Effector memory CD4-positive, alpha-beta T cell (primary cell): ENCODE measurements at regions not wholly inside any gene's neighbourhood (a gene's known extent, or its start where the extent isn't known, plus 50 kb on each side); places are given as distances from the start of the nearest gene placed in this dataset.

Source experiments
- DNase-seq, 3 donors: peaks; one replicate each; pipeline ENCODE4 v3.0.0-alpha.2; 2020
- H3K27ac ChIP-seq: 2 replicates; pipeline ENCODE4 v1.7.0; 2013; ENCODE audit warnings: mild to moderate bottlenecking, low read length, moderate library complexity; ENCODE audit not compliant: insufficient read depth, poor library complexity, severe bottlenecking
- H3K27me3 ChIP-seq: replicated peaks from 2 replicates; pipeline ENCODE4 v1.7.0; 2013; ENCODE audit warnings: mild to moderate bottlenecking, low read length; ENCODE audit not compliant: insufficient read depth, control insufficient read depth, poor library complexity, severe bottlenecking
- H3K36me3 ChIP-seq: 2 replicates; pipeline ENCODE4 v1.7.0; 2013; ENCODE audit warnings: mild to moderate bottlenecking, low read length, moderate library complexity; ENCODE audit not compliant: control insufficient read depth, insufficient read depth
- H3K4me1 ChIP-seq: 2 replicates; pipeline ENCODE4 v1.7.0; 2013; ENCODE audit warnings: low read length, mild to moderate bottlenecking; ENCODE audit not compliant: control insufficient read depth, insufficient read depth, poor library complexity, severe bottlenecking
- H3K4me3 ChIP-seq: 2 replicates; pipeline ENCODE4 v1.7.0; 2013; ENCODE audit warnings: low read length, low read depth, mild to moderate bottlenecking; ENCODE audit not compliant: insufficient read depth, poor library complexity, severe bottlenecking
- H3K9me3 ChIP-seq: 2 replicates; pipeline ENCODE4 v1.7.0; 2013; ENCODE audit warnings: mild to moderate bottlenecking, low read length, moderate library complexity; ENCODE audit not compliant: control insufficient read depth

DNA sequence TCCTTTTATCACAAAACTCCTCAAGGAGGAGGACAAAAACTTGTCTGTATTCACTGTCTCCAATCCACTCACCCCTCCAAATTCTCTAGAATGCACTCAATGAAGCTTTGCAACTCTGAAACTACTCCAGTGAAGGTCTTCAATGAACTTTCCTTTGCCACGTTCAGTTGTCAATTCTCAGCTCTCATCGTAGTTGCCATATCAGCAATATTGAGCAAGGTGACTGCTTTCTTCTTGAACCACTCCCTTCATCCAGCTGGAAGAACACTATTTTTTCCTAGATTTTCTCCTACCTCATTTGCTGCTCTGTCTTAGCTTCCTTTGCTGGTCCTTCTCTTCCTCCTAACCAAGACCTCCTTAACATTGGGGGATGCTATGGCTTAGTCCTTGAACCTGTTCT is 191.8 kb downstream of the KDR start:
- no peak for DNase-seq

GRCh38 chr4:54930226-54930625 is 195.2 kb downstream of the KDR start:
- Histone ChIP-seq H3K27me3 (no peaks in the 10 kb centered on the region), H3K4me3 (no peak overlapping the region), H3K27ac (no peak overlapping the region), H3K36me3 (no peaks in the 10 kb centered on the region), H3K9me3 (no peaks in the 10 kb centered on the region), H3K4me1 (no peaks in the 10 kb centered on the region)
- no peak for DNase-seq

More for the DNA sequence above, 191.8 kb downstream of the KDR start:
- H3K9me3 ChIP-seq: no peaks in the 10 kb centered on the region
- no peaks in the 10 kb centered on the region for H3K27me3 ChIP-seq
- no peaks in the 10 kb centered on the region for H3K4me1 ChIP-seq
- no peak overlapping the region for H3K27ac ChIP-seq
- no peak overlapping the region for H3K4me3 ChIP-seq
- no peaks in the 10 kb centered on the region for H3K36me3 ChIP-seq

GRCh38 chr4:54929459-54929858 is 195.9 kb downstream of the KDR start:
- no peak overlapping the region for H3K27ac ChIP-seq
- H3K36me3 ChIP-seq: no peaks in the 10 kb centered on the region
- H3K4me3 ChIP-seq: no peak overlapping the region
- H3K9me3 ChIP-seq: no peaks in the 10 kb centered on the region
- H3K27me3 ChIP-seq: no peaks in the 10 kb centered on the region
- no peaks in the 10 kb centered on the region for H3K4me1 ChIP-seq
- DNase-seq: no peak

- no peak overlapping the region for H3K4me3 ChIP-seq
- DNase-seq: no peak
- no peaks in the 10 kb centered on the region for H3K9me3 ChIP-seq
- no peak overlapping the region for H3K27ac ChIP-seq
- H3K4me1 ChIP-seq: no peaks in the 10 kb centered on the region
- H3K36me3 ChIP-seq: no peaks in the 10 kb centered on the region
- no peaks in the 10 kb centered on the region for H3K27me3 ChIP-seq
Observed at GRCh38 chr4:54924891-54925290, 200.5 kb downstream of the KDR start.

GRCh38 chr4:54915276-54915675 is 210.1 kb downstream of the KDR start:
- H3K36me3 ChIP-seq: no peaks in the 10 kb centered on the region
- H3K4me1 ChIP-seq: no peaks in the 10 kb centered on the region
- H3K4me3 ChIP-seq: no peak overlapping the region
- no peaks in the 10 kb centered on the region for H3K9me3 ChIP-seq
- no peaks in the 10 kb centered on the region for H3K27me3 ChIP-seq
- no peak for DNase-seq
- H3K27ac ChIP-seq: no peak overlapping the region

DNA sequence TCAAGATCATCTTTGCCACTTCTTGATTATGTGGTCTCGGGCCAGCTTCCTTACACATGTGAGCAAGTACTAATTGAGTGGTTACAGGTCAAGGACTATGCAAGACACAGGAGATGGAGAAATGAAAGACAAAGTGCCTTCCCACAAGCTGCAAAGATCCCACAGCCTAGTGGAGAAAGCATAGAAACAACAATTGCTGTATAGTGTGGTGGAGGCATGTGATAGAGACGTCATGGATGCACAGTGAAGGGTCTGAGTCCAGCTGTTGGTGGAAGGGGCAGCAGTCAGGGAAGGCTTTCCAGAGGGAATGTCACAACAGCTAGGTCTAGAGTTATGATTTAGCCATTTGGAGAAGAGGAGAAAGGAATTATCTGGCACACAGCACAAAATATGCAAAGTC is 210.6 kb downstream of the KDR start:
- no peaks in the 10 kb centered on the region for H3K4me1 ChIP-seq
- H3K36me3 ChIP-seq: no peaks in the 10 kb centered on the region

GRCh38 chr4:54913751-54914526 is 211.5 kb downstream of the KDR start:
- Histone ChIP-seq H3K27ac (no peak overlapping the region), H3K27me3 (no peaks in the 10 kb centered on the region), H3K4me3 (no peak overlapping the region), H3K36me3 (no peaks in the 10 kb centered on the region), H3K9me3 (no peaks in the 10 kb centered on the region), H3K4me1 (no peaks in the 10 kb centered on the region)
- DNase-seq: no peak

More for the DNA sequence above, 210.6 kb downstream of the KDR start:
- Histone ChIP-seq H3K27ac (no peak overlapping the region), H3K27me3 (no peaks in the 10 kb centered on the region), H3K9me3 (no peaks in the 10 kb centered on the region), H3K4me3 (no peak overlapping the region)
- DNase-seq: no peak

GRCh38 chr4:54912155-54912554 is 213.2 kb downstream of the KDR start:
- no peaks in the 10 kb centered on the region for H3K4me1 ChIP-seq
- H3K27me3 ChIP-seq: no peaks in the 10 kb centered on the region
- no peaks in the 10 kb centered on the region for H3K9me3 ChIP-seq
- DNase-seq: no peak
- H3K27ac ChIP-seq: no peak overlapping the region
- no peaks in the 10 kb centered on the region for H3K36me3 ChIP-seq
- no peak overlapping the region for H3K4me3 ChIP-seq

DNA sequence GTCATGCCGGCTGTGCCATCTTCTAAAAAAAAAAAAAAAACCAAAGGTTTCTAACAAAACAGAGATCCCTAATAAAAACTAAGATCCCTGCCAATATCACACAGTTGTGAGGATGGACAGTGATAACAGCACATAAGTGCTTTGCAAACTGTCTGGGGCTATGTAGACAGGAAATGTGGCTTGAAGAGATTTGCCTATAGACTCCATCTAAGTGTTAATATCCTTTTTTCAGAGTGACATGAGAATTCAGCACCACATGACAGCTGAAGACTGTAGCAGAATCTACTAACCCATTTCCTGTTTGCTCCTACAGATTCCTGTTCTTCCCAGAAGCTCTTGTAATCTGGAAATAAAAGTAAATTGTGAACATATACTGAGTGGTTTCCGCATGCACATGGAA is 215.4 kb downstream of the KDR start:
- Histone ChIP-seq H3K4me3 (no peak overlapping the region), H3K4me1 (no peaks in the 10 kb centered on the region), H3K36me3 (no peaks in the 10 kb centered on the region), H3K27ac (no peak overlapping the region), H3K27me3 (no peaks in the 10 kb centered on the region), H3K9me3 (no peaks in the 10 kb centered on the region)
- no peak for DNase-seq

DNA sequence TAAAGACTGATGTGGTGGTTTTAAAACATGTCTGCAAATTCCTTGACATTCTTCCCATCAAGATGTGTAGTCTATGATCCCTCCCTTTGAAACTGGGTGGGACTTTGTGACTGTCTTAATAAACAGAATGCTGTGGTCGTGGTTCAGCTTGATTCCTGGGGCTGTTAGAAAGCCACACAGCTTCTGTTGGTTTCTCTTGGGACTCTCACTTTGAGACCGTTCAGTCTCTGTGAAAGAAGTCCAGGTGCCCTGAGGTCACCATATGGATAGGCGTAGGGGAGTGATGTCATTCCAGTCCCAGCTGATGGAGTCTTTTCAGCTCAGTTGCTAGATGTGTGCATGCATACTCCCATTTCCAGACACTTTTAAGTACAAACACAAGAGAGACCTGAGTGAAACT is 216.6 kb downstream of the KDR start:
- Histone ChIP-seq H3K9me3 (no peaks in the 10 kb centered on the region), H3K4me1 (no peaks in the 10 kb centered on the region), H3K27ac (no peak overlapping the region), H3K4me3 (no peak overlapping the region), H3K36me3 (no peaks in the 10 kb centered on the region), H3K27me3 (no peaks in the 10 kb centered on the region)
- DNase-seq: no peak
